ENCODE measurements at regions not wholly inside any gene's neighbourhood (a gene's known extent, or its start where the extent isn't known, plus 50 kb on each side); places are given as distances from the start of the nearest gene placed in this dataset.

DNA sequence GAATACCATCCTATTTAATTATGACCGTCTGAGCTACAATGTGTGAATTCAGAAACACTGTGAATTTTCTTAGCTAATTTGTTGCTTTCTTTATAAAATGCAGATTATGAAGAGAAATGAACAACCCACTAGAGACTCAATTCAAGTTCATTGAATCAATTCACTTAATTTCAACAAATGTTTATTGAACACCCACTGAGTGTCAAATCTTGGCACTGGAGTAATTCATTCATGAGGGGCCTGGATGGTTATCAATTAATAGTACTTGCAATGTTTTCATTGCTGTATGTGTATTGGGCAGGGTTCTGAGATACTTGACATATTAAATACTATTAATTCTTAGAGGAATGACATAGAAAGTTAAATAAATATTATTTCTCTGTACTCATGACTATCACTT, 789.4 kb downstream of the STPG2 start:
- TF ChIP-seq POLR2AphosphoS5 (IDR thresholded peaks at IDR 0.05; ENCODE audit: low read depth) (no peak), SPI1 (IDR thresholded peaks at IDR 0.05; ENCODE audit: borderline replicate concordance, low read depth) (no peak), GABPA (IDR thresholded peaks at IDR 0.05; ENCODE audit: low read depth) (no peak)
- TF ChIP-seq, protein P1, sequence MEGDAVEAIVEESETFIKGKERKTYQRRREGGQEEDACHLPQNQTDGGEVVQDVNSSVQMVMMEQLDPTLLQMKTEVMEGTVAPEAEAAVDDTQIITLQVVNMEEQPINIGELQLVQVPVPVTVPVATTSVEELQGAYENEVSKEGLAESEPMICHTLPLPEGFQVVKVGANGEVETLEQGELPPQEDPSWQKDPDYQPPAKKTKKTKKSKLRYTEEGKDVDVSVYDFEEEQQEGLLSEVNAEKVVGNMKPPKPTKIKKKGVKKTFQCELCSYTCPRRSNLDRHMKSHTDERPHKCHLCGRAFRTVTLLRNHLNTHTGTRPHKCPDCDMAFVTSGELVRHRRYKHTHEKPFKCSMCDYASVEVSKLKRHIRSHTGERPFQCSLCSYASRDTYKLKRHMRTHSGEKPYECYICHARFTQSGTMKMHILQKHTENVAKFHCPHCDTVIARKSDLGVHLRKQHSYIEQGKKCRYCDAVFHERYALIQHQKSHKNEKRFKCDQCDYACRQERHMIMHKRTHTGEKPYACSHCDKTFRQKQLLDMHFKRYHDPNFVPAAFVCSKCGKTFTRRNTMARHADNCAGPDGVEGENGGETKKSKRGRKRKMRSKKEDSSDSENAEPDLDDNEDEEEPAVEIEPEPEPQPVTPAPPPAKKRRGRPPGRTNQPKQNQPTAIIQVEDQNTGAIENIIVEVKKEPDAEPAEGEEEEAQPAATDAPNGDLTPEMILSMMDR (IDR thresholded peaks at IDR 0.05; ENCODE audit: insufficient read depth, low read length) = no peak
- TF ChIP-seq, protein P2, sequence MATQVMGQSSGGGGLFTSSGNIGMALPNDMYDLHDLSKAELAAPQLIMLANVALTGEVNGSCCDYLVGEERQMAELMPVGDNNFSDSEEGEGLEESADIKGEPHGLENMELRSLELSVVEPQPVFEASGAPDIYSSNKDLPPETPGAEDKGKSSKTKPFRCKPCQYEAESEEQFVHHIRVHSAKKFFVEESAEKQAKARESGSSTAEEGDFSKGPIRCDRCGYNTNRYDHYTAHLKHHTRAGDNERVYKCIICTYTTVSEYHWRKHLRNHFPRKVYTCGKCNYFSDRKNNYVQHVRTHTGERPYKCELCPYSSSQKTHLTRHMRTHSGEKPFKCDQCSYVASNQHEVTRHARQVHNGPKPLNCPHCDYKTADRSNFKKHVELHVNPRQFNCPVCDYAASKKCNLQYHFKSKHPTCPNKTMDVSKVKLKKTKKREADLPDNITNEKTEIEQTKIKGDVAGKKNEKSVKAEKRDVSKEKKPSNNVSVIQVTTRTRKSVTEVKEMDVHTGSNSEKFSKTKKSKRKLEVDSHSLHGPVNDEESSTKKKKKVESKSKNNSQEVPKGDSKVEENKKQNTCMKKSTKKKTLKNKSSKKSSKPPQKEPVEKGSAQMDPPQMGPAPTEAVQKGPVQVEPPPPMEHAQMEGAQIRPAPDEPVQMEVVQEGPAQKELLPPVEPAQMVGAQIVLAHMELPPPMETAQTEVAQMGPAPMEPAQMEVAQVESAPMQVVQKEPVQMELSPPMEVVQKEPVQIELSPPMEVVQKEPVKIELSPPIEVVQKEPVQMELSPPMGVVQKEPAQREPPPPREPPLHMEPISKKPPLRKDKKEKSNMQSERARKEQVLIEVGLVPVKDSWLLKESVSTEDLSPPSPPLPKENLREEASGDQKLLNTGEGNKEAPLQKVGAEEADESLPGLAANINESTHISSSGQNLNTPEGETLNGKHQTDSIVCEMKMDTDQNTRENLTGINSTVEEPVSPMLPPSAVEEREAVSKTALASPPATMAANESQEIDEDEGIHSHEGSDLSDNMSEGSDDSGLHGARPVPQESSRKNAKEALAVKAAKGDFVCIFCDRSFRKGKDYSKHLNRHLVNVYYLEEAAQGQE (IDR thresholded peaks at IDR 0.05; ENCODE audit: insufficient replicate concordance, low read depth) = no peak
- no peak overlapping the region for H3K27ac ChIP-seq (replicated peaks)
- no peaks in the 10 kb centered on the region for H3K27me3 ChIP-seq (ENCODE audit: insufficient read depth, poor library complexity, severe bottlenecking)
- no peak overlapping the region for H3K4me3 ChIP-seq (replicated peaks; ENCODE audit: insufficient read depth, low read length)
- no peak for DNase-seq (ENCODE audit: low read depth in 1 of 2, low spot score in 1 of 2)

DNA sequence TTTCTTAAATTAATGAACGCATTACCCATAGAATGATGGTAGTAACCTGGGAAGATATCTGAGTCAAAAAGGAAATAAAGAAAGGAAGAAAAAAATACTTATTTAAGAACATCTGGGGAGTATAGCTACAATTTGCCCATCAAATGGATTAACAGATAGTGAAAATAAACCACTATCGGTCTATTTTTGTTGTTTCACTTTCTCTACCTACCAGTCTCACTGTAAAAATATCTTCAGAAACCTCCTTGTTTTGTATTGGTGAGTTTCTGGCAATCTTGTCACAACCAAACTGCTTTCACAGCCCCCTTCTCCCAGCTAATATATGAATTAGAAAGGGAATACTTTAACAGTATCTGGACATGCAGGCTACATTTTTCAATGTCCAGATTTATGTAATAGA, 783.5 kb downstream of the STPG2 start:
- Histone ChIP-seq H3K27me3 (ENCODE audit: insufficient read depth, poor library complexity, severe bottlenecking) (no peaks in the 10 kb centered on the region), H3K27ac (replicated peaks) (no peak overlapping the region), H3K4me3 (replicated peaks; ENCODE audit: insufficient read depth, low read length) (no peak overlapping the region)
- TF ChIP-seq POLR2AphosphoS5 (IDR thresholded peaks at IDR 0.05; ENCODE audit: low read depth) (no peak), GABPA (IDR thresholded peaks at IDR 0.05; ENCODE audit: low read depth) (no peak), SPI1 (IDR thresholded peaks at IDR 0.05; ENCODE audit: borderline replicate concordance, low read depth) (no peak)
- TF ChIP-seq, protein P1 (IDR thresholded peaks at IDR 0.05; ENCODE audit: insufficient read depth, low read length) = no peak
- TF ChIP-seq, protein P2 (IDR thresholded peaks at IDR 0.05; ENCODE audit: insufficient replicate concordance, low read depth) = no peak
- DNase-seq (ENCODE audit: low read depth in 1 of 2, low spot score in 1 of 2) = no peak

DNA sequence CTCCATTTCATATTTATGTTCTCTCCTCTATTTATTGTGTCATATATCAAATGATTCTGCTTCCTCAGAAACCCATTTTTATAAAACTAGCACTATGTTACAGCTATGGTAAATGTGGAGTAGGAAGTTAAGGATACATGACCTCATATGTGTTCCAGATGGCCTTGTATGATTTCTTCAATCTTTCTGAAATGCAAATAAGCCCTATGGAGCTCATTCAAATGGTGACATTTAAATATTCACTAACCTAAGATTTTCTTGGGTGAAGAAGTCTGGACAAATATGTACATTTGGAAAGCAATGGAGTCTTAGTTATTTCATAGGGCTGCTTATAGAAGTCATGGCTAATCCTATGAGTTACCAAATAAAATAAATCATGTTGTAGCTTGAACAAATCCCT, 782.5 kb downstream of the STPG2 start:
- no peak overlapping the region for H3K4me3 ChIP-seq (replicated peaks; ENCODE audit: insufficient read depth, low read length)
- TF ChIP-seq SPI1 (IDR thresholded peaks at IDR 0.05; ENCODE audit: borderline replicate concordance, low read depth) (no peak), GABPA (IDR thresholded peaks at IDR 0.05; ENCODE audit: low read depth) (no peak), POLR2AphosphoS5 (IDR thresholded peaks at IDR 0.05; ENCODE audit: low read depth) (no peak)
- TF ChIP-seq, protein P1 (IDR thresholded peaks at IDR 0.05; ENCODE audit: insufficient read depth, low read length) = no peak
- TF ChIP-seq, protein P2 (IDR thresholded peaks at IDR 0.05; ENCODE audit: insufficient replicate concordance, low read depth) = no peak
- H3K27ac ChIP-seq (replicated peaks) = no peak overlapping the region
- no peak for DNase-seq (ENCODE audit: low read depth in 1 of 2, low spot score in 1 of 2)
- H3K27me3 ChIP-seq (ENCODE audit: insufficient read depth, poor library complexity, severe bottlenecking) = no peaks in the 10 kb centered on the region

All from HL-60 (cell line).